Chondrocyte (in vitro differentiated cells): ENCODE measurements at regions not wholly inside any gene's neighbourhood (a gene's known extent, or its start where the extent isn't known, plus 50 kb on each side); places are given as distances from the start of the nearest gene placed in this dataset.

Source experiments
- DNase-seq: peaks from one replicate; pipeline ENCODE4 v3.0.0; 2021; ENCODE audit warnings: mixed read lengths, low spot score
- H3K27ac Mint-ChIP-seq: one replicate; pipeline ENCODE4 v1.8.0; 2021; ENCODE audit warnings: mild to moderate bottlenecking, moderate library complexity, mixed read lengths; ENCODE audit not compliant: unreplicated experiment
- H3K27me3 Mint-ChIP-seq: 2 replicates; pipeline ENCODE4 v1.8.0; 2021; ENCODE audit warnings: low read depth, mixed read lengths
- H3K36me3 Mint-ChIP-seq: 2 replicates; pipeline ENCODE4 v1.8.0; 2021; ENCODE audit warnings: low read depth, mixed read lengths
- H3K4me1 Mint-ChIP-seq: 2 replicates; pipeline ENCODE4 v1.8.0; 2021; ENCODE audit warnings: low read depth, mild to moderate bottlenecking, mixed read lengths
- H3K4me3 Mint-ChIP-seq: one replicate; pipeline ENCODE4 v1.8.0; 2021; ENCODE audit warnings: mild to moderate bottlenecking, moderate library complexity, mixed read lengths; ENCODE audit not compliant: unreplicated experiment
- H3K9me3 Mint-ChIP-seq: 2 replicates; pipeline ENCODE4 v1.8.0; 2021; ENCODE audit warnings: low read depth, mixed read lengths
- TF ChIP-seq, protein P1 (sequence below): fragments of 200-600 bp; sonication (generic); IDR thresholded peaks from 2 replicates; pipeline ENCODE4 v1.5.0; 2021; ENCODE audit warnings: antibody characterized with exemption, mild to moderate bottlenecking, moderate library complexity

DNA sequence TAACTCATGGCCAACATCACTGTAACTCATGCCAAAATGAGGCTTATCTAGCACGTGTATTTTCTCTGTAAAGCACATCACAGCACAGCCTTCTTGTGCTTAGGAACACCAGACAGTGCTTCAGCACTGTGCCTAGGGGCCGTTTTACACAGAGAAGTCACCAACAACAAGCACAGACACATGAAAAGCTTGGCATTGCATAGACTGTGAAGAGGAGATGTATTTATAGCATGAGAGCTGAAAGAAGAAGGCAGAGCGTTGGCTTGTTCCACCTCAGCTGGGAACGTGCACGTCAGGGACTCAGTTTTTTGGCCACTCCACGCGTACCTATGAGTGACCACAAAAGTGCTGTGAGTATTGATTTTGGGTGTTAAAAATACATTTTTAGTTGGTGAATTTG, 116.3 kb upstream of the SFRP2 start:
- Mint-ChIP-seq H3K36me3 (no peaks in the 10 kb centered on the region), H3K4me3 (no peak overlapping the region), H3K27ac (no peak overlapping the region), H3K27me3 (peaks cover 8% of the 10 kb centered on the region), H3K4me1 (no peaks in the 10 kb centered on the region), H3K9me3 (no peaks in the 10 kb centered on the region)
- no peak for DNase-seq
- TF ChIP-seq, protein P1, sequence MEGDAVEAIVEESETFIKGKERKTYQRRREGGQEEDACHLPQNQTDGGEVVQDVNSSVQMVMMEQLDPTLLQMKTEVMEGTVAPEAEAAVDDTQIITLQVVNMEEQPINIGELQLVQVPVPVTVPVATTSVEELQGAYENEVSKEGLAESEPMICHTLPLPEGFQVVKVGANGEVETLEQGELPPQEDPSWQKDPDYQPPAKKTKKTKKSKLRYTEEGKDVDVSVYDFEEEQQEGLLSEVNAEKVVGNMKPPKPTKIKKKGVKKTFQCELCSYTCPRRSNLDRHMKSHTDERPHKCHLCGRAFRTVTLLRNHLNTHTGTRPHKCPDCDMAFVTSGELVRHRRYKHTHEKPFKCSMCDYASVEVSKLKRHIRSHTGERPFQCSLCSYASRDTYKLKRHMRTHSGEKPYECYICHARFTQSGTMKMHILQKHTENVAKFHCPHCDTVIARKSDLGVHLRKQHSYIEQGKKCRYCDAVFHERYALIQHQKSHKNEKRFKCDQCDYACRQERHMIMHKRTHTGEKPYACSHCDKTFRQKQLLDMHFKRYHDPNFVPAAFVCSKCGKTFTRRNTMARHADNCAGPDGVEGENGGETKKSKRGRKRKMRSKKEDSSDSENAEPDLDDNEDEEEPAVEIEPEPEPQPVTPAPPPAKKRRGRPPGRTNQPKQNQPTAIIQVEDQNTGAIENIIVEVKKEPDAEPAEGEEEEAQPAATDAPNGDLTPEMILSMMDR = no peak

DNA sequence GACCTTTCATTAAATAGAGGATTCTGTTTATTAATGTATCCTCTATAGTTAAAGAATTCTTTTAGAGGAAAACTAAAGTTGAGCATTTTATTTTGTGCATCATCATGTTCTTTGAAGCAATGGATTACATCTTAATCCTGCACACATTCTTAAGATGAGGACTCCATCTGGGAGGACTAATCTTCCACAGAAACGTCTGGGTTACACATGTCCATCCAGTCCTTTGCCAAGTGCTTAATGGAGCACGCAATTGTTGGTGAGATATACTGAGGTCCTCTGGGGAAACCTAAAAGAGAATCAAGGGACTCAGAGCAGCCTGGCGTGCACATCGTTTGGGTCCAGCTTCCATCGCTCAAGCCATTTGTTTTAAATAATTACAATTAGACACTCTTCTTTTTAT, 115.1 kb upstream of the SFRP2 start:
- Mint-ChIP-seq H3K27me3 (peaks cover 11% of the 10 kb centered on the region), H3K4me3 (no peak overlapping the region), H3K4me1 (no peaks in the 10 kb centered on the region), H3K27ac (no peak overlapping the region), H3K9me3 (no peaks in the 10 kb centered on the region), H3K36me3 (no peaks in the 10 kb centered on the region)
- TF ChIP-seq, protein P1 = no peak
- no peak for DNase-seq

- Mint-ChIP-seq H3K4me3 (no peak overlapping the region), H3K27me3 (peaks cover 12% of the 10 kb centered on the region)
Observed at GRCh38 chr4:153901220-153901619, 112.3 kb upstream of the SFRP2 start.

DNA sequence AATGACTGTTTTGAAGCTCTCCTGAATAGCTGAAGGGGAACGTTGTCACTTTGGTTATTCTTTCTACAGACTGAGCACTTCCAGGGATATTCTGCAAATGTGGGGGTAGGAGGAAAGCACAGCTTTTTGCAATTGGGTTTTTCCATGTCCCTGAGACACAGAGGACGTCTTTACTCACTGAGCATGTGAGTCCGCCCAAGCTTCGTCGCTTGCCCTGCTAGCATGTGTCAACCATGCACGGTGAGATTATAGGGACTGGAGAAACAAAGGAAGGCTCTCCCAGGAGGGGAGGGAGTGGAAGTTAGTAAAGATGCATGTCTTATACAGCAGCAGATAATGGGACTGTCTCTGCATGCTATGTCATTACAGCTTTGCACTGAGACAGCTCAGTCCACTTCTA, 111.5 kb upstream of the SFRP2 start:
- no peak for DNase-seq
- Mint-ChIP-seq H3K27me3 (peaks cover 15% of the 10 kb centered on the region), H3K9me3 (no peaks in the 10 kb centered on the region), H3K4me3 (no peak overlapping the region), H3K27ac (no peak overlapping the region), H3K36me3 (no peaks in the 10 kb centered on the region), H3K4me1 (no peaks in the 10 kb centered on the region)
- TF ChIP-seq, protein P1 = no peak

More at GRCh38 chr4:153901220-153901619, 112.3 kb upstream of the SFRP2 start:
- H3K36me3 Mint-ChIP-seq = no peaks in the 10 kb centered on the region
- TF ChIP-seq, protein P1 = no peak
- H3K4me1 Mint-ChIP-seq = no peaks in the 10 kb centered on the region
- no peaks in the 10 kb centered on the region for H3K9me3 Mint-ChIP-seq
- no peak overlapping the region for H3K27ac Mint-ChIP-seq
- DNase-seq = no peak

DNA sequence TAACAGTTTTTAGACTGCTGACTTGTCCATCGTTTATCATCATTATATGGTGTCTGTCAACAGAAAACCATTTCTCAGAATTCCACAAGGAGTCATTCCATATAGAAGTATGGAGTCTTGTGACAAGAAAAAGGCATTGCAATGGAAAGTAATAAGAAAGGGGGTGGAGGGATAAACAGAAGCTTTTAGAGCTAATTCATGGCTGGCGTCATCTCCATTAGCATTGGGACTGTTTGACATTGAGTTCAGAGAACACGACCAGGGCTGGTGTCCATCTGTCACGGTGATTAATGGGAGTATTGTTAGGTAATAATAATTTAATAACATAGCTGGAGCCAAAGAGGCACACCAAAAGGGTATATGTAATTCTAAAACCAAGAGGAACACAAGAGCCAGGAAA, 101.9 kb upstream of the SFRP2 start:
- TF ChIP-seq, protein P1 = no peak
- no peaks in the 10 kb centered on the region for H3K36me3 Mint-ChIP-seq
- no peak for DNase-seq
- no peaks in the 10 kb centered on the region for H3K4me1 Mint-ChIP-seq
- H3K9me3 Mint-ChIP-seq = no peaks in the 10 kb centered on the region
- H3K27ac Mint-ChIP-seq = no peak overlapping the region
- no peak overlapping the region for H3K4me3 Mint-ChIP-seq
- H3K27me3 Mint-ChIP-seq = peaks cover 9% of the 10 kb centered on the region
